Prostate gland (tissue), 2 donors: ENCODE measurements at regions not wholly inside any gene's neighbourhood (a gene's known extent, or its start where the extent isn't known, plus 50 kb on each side); places are given as distances from the start of the nearest gene placed in this dataset.

Source experiments
- POLR2A ChIP-seq: fragments of 450-650 bp; IDR thresholded peaks from one replicate; pipeline ENCODE4 v1.6.1; 2016; ENCODE audit warnings: antibody characterized with exemption, mild to moderate bottlenecking
- POLR2AphosphoS5 ChIP-seq: sonication (generic); formaldehyde crosslinking; IDR thresholded peaks from one replicate; pipeline ENCODE4 v1.6.1; 2017; ENCODE audit warnings: antibody characterized with exemption
- TF ChIP-seq, protein P1 (sequence below), 4 experiments: fragments of 200-600 bp in 2 of 4; fragments of 450-650 bp in 2 of 4; sonication (generic) in 2 of 4; IDR thresholded peaks; 1 replicate in 3 of 4; 2 replicates in 1 of 4; pipeline ENCODE4 v1.5.1; 2016 to 2019; ENCODE audit warnings: antibody characterized with exemption in 4 of 4, mild to moderate bottlenecking in 2 of 4, moderate library complexity in 2 of 4

DNA sequence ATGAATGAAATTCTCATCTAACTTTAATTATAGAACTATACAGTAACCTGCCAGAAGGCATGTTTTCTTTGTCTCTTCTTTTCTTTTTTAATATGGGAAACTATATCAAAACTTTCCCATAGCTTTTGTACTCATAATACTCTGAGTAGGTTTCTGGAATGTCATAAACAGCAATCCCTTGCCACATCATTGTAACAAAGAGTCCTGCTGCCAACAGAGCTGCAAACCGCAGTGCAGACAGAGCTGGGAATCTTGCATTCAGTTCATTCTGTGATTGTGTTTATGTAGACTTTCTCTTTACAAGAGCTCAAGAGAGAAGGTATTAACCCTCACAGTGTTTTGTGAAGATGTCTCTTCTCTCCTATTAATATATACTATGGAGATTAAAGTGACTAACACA, 304.4 kb upstream of the SLIT2 start:
- no peak for TF ChIP-seq POLR2A
- no peak for TF ChIP-seq POLR2AphosphoS5
- TF ChIP-seq, protein P1, sequence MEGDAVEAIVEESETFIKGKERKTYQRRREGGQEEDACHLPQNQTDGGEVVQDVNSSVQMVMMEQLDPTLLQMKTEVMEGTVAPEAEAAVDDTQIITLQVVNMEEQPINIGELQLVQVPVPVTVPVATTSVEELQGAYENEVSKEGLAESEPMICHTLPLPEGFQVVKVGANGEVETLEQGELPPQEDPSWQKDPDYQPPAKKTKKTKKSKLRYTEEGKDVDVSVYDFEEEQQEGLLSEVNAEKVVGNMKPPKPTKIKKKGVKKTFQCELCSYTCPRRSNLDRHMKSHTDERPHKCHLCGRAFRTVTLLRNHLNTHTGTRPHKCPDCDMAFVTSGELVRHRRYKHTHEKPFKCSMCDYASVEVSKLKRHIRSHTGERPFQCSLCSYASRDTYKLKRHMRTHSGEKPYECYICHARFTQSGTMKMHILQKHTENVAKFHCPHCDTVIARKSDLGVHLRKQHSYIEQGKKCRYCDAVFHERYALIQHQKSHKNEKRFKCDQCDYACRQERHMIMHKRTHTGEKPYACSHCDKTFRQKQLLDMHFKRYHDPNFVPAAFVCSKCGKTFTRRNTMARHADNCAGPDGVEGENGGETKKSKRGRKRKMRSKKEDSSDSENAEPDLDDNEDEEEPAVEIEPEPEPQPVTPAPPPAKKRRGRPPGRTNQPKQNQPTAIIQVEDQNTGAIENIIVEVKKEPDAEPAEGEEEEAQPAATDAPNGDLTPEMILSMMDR (IDR thresholded peaks at IDR 0.05) = no peak
